SK-N-SH treated with all-trans-retinoic acid at 6 μM for 48 hours (cell line): ENCODE measurements at regions not wholly inside any gene's neighbourhood (a gene's known extent, or its start where the extent isn't known, plus 50 kb on each side); places are given as distances from the start of the nearest gene placed in this dataset.

Source experiments
- ATAC-seq: fragments of 200-7000 bp; cut with Tn5 transposase; 3 replicates; pipeline ENCODE4 v1.9.1; 2020; ENCODE audit warnings: mild to moderate bottlenecking, moderate library complexity
- ARNTL ChIP-seq: fragments of 450-650 bp; formaldehyde crosslinking; IDR thresholded peaks from 2 replicates; pipeline ENCODE4 v1.5.0; 2020; ENCODE audit warnings: low read depth, mild to moderate bottlenecking, moderate library complexity, borderline replicate concordance
- BACH2 ChIP-seq: fragments of 250-450 bp; sonication (Bioruptor Pico); IDR thresholded peaks from 2 replicates; pipeline ENCODE4 v1.9.0; 2021; ENCODE audit warnings: mild to moderate bottlenecking, borderline replicate concordance
- CREB5 ChIP-seq: fragments of 250-450 bp; sonication (Bioruptor Pico); IDR thresholded peaks from 2 replicates; pipeline ENCODE4 v1.5.1; 2020; ENCODE audit warnings: low read depth, mild to moderate bottlenecking, moderate library complexity
- CSDC2 ChIP-seq: fragments of 250-450 bp; sonication (Bioruptor Pico); IDR thresholded peaks from 2 replicates; pipeline ENCODE4 v1.5.0; 2020; ENCODE audit warnings: mild to moderate bottlenecking, moderate library complexity
- CSRNP3 ChIP-seq: fragments of 250-450 bp; sonication (Bioruptor Pico); IDR thresholded peaks from 2 replicates; pipeline ENCODE4 v1.5.1; 2021; ENCODE audit warnings: mild to moderate bottlenecking, moderate library complexity
- ESRRG ChIP-seq: fragments of 250-450 bp; sonication (Bioruptor Pico); IDR thresholded peaks from 2 replicates; pipeline ENCODE4 v1.6.1; 2021; ENCODE audit warnings: mild to moderate bottlenecking
- GLIS3 ChIP-seq: fragments of 250-450 bp; sonication (Bioruptor Pico); IDR thresholded peaks from 2 replicates; pipeline ENCODE4 v1.5.0; 2020; ENCODE audit warnings: mild to moderate bottlenecking, moderate library complexity
- ISL1 ChIP-seq: fragments of 250-450 bp; sonication (Bioruptor Pico); IDR thresholded peaks from 2 replicates; pipeline ENCODE4 v2.1.2; 2022; ENCODE audit warnings: mild to moderate bottlenecking, moderate library complexity
- OSR1 ChIP-seq: fragments of 250-450 bp; sonication (Bioruptor Pico); IDR thresholded peaks from 2 replicates; pipeline ENCODE4 v1.8.0; 2022; ENCODE audit warnings: moderate library complexity, mild to moderate bottlenecking, inconsistent platforms
- PATZ1 ChIP-seq: fragments of 250-450 bp; sonication (Bioruptor Pico); IDR thresholded peaks from 2 replicates; pipeline ENCODE4 v1.8.0; 2020; ENCODE audit warnings: mild to moderate bottlenecking, moderate library complexity, borderline replicate concordance
- POU6F1 ChIP-seq: fragments of 250-450 bp; sonication (Bioruptor Pico); IDR thresholded peaks from 2 replicates; pipeline ENCODE4 v1.8.0; 2021; ENCODE audit warnings: low read depth, mild to moderate bottlenecking, moderate library complexity, borderline replicate concordance
- PPARA ChIP-seq: fragments of 250-450 bp; sonication (Bioruptor Pico); IDR thresholded peaks from 2 replicates; pipeline ENCODE4 v1.5.0; 2020; ENCODE audit warnings: mild to moderate bottlenecking, borderline replicate concordance
- SNAI2 ChIP-seq: fragments of 250-450 bp; sonication (Bioruptor Pico); IDR thresholded peaks from 2 replicates; pipeline ENCODE4 v1.5.0; 2020; ENCODE audit warnings: mild to moderate bottlenecking, moderate library complexity
- TCF4 ChIP-seq: fragments of 250-450 bp; sonication (Bioruptor Pico); IDR thresholded peaks from 2 replicates; pipeline ENCODE4 v1.8.0; 2021; ENCODE audit warnings: mild to moderate bottlenecking, moderate library complexity, borderline replicate concordance
- TOX ChIP-seq: fragments of 250-450 bp; sonication (Bioruptor Pico); IDR thresholded peaks from 2 replicates; pipeline ENCODE4 v1.8.0; 2021; ENCODE audit warnings: mild to moderate bottlenecking, moderate library complexity, borderline replicate concordance
- TSHZ2 ChIP-seq: fragments of 250-450 bp; sonication (Bioruptor Pico); IDR thresholded peaks from 2 replicates; pipeline ENCODE4 v1.5.0; 2020; ENCODE audit warnings: mild to moderate bottlenecking, moderate library complexity
- ZC3H10 ChIP-seq: fragments of 250-450 bp; sonication (Bioruptor Pico); IDR thresholded peaks from 2 replicates; pipeline ENCODE4 v1.5.1; 2021; ENCODE audit warnings: mild to moderate bottlenecking, moderate library complexity
- ZFP30 ChIP-seq: fragments of 450-650 bp; formaldehyde crosslinking; IDR thresholded peaks from 2 replicates; pipeline ENCODE4 v1.5.0; 2022; ENCODE audit warnings: mild to moderate bottlenecking, moderate library complexity
- ZNF565 ChIP-seq: fragments of 450-650 bp; formaldehyde crosslinking; conservative IDR thresholded peaks from 2 replicates; pipeline ENCODE4 v1.5.0; 2020; ENCODE audit warnings: low read depth, mild to moderate bottlenecking, moderate library complexity
- ZNF8 ChIP-seq: fragments of 450-650 bp; formaldehyde crosslinking; IDR thresholded peaks from 2 replicates; pipeline ENCODE4 v1.5.0; 2020; ENCODE audit warnings: mild to moderate bottlenecking, moderate library complexity

- TF ChIP-seq TOX (CRISPR knock-in tag) (no peak), POU6F1 (CRISPR knock-in tag) (no peak), CSRNP3 (CRISPR knock-in tag) (no peak), PPARA (CRISPR knock-in tag) (no peak), ZNF565 (CRISPR knock-in tag) (no peak), GLIS3 (CRISPR knock-in tag) (no peak), ZNF8 (CRISPR knock-in tag) (no peak), ZC3H10 (CRISPR knock-in tag) (no peak)
- ATAC-seq: no peak
These were observed 102.2 kb downstream of the SOD2 start for GRCh38 chr6:159590835-159591234.

- TF ChIP-seq ISL1 (CRISPR knock-in tag) (no peak), TOX (CRISPR knock-in tag) (no peak), CSRNP3 (CRISPR knock-in tag) (no peak), PATZ1 (CRISPR knock-in tag) (no peak), CSDC2 (CRISPR knock-in tag) (no peak), OSR1 (CRISPR knock-in tag) (no peak), CREB5 (CRISPR knock-in tag) (no peak), POU6F1 (CRISPR knock-in tag) (no peak), ESRRG (CRISPR knock-in tag) (no peak), BACH2 (CRISPR knock-in tag) (no peak), ZFP30 (CRISPR knock-in tag) (no peak), ZNF8 (CRISPR knock-in tag) (no peak), SNAI2 (CRISPR knock-in tag) (no peak), ZC3H10 (CRISPR knock-in tag) (no peak), TSHZ2 (CRISPR knock-in tag) (no peak), ZNF565 (CRISPR knock-in tag) (no peak), TCF4 (CRISPR knock-in tag) (no peak), PPARA (CRISPR knock-in tag) (no peak), ARNTL (CRISPR knock-in tag) (no peak)
These were observed 106.4 kb downstream of the SOD2 start for GRCh38 chr6:159586684-159587083.

More at GRCh38 chr6:159586684-159587083, 106.4 kb downstream of the SOD2 start:
- ATAC-seq: no peak
